ENCODE measurements at regions not wholly inside any gene's neighbourhood (a gene's known extent, or its start where the extent isn't known, plus 50 kb on each side); places are given as distances from the start of the nearest gene placed in this dataset.

DNA sequence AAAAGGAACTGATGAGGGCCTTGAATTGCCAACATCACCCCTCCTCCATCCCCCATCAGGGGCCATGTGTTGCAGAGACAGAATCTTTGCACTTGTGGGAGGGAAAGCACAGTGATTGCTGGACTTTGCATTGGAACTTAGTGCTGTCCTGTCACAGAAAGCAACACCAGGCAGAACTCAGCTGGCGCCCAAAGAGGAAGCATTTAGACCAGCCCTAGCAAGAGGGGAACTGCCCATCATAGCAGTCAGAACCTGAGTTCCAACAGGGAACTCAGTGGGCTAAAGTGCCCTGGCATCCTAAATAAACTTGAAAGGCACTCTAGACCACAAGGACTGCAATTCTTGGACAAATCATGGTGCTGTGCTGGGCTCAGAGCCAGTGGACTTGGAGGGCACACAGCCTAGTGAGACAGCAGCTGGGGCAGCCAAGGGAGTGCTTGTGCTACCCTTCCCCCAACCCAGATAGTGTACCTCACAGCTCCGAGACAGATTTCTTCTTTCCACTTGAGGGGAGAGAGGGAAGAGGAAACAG lies 128.1 kb downstream of the ACTL7B start:
- TF ChIP-seq, protein P1, sequence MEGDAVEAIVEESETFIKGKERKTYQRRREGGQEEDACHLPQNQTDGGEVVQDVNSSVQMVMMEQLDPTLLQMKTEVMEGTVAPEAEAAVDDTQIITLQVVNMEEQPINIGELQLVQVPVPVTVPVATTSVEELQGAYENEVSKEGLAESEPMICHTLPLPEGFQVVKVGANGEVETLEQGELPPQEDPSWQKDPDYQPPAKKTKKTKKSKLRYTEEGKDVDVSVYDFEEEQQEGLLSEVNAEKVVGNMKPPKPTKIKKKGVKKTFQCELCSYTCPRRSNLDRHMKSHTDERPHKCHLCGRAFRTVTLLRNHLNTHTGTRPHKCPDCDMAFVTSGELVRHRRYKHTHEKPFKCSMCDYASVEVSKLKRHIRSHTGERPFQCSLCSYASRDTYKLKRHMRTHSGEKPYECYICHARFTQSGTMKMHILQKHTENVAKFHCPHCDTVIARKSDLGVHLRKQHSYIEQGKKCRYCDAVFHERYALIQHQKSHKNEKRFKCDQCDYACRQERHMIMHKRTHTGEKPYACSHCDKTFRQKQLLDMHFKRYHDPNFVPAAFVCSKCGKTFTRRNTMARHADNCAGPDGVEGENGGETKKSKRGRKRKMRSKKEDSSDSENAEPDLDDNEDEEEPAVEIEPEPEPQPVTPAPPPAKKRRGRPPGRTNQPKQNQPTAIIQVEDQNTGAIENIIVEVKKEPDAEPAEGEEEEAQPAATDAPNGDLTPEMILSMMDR (IDR thresholded peaks at IDR 0.05; ENCODE audit: borderline replicate concordance, control extremely low read depth, extremely low read depth, insufficient read depth, missing control alignments), result no peak
- in situ Hi-C loops (cut with MboI; ENCODE audit: low sequenced_read_pairs, unreplicated experiment), result no loop called here
- DNase-seq (ENCODE audit: low spot score), result no peak

DNA sequence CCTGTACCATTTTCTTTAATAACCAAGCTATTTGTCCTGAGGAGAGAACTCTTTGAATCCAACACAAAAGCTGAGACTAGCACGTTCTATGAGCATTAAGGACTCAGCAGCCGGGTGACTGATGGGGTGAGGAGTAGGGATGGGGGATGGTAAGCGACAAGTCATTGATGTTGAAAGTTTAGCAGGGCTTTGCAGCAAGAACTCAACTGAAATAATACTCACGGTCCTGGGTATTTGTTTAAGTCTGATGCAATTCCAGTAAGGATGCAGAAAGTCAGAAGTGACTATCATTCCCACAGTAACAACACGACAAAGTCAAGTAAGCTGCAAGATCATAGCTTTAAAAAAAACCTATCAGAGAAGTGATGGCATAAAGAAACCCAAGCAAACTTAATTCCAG lies 131.1 kb downstream of the ACTL7B start:
- no peak for DNase-seq (ENCODE audit: low spot score)
- in situ Hi-C loops (cut with MboI; ENCODE audit: low sequenced_read_pairs, unreplicated experiment), result no loop called here
- TF ChIP-seq, protein P1 (IDR thresholded peaks at IDR 0.05; ENCODE audit: borderline replicate concordance, control extremely low read depth, extremely low read depth, insufficient read depth, missing control alignments), result no peak

- DNase-seq (ENCODE audit: low spot score), result no peak
- TF ChIP-seq, protein P1 (IDR thresholded peaks at IDR 0.05; ENCODE audit: borderline replicate concordance, control extremely low read depth, extremely low read depth, insufficient read depth, missing control alignments), result no peak
- in situ Hi-C loops (cut with MboI; ENCODE audit: low sequenced_read_pairs, unreplicated experiment), result no loop called here
These were observed 131.7 kb downstream of the ACTL7B start for GRCh38 chr9:108724122-108724521.

- no peak for DNase-seq (ENCODE audit: low spot score)
- TF ChIP-seq, protein P1 (IDR thresholded peaks at IDR 0.05; ENCODE audit: borderline replicate concordance, control extremely low read depth, extremely low read depth, insufficient read depth, missing control alignments), result no peak
- in situ Hi-C loops (cut with MboI; ENCODE audit: low sequenced_read_pairs, unreplicated experiment), result no loop called here
These were observed 133.4 kb downstream of the ACTL7B start for GRCh38 chr9:108722396-108722795.

DNA sequence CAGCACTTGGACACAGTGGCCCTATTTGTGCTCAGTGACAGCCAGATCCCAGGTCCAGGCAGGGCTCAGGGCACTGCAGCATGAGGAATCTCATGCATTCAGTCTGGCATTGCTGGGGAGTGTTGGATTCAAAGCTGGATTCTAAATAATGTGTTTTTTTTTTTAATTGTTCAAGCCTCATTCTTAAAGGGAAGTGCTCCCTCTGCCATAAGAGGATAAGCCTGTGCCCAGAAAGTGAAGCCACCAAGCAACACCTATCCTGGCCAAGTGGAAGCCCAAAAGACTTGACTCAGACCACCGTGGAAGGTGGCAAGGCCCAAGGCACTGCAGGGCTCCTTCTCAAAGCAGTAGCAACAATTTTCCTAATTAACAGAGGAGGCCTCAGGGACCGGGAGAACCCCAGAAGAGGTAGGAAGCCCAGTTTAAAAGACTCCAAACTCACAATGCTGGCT lies 135.6 kb downstream of the ACTL7B start:
- in situ Hi-C loops (cut with MboI; ENCODE audit: low sequenced_read_pairs, unreplicated experiment), result no loop called here
- TF ChIP-seq, protein P1 (IDR thresholded peaks at IDR 0.05; ENCODE audit: borderline replicate concordance, control extremely low read depth, extremely low read depth, insufficient read depth, missing control alignments), result no peak
- no peak for DNase-seq (ENCODE audit: low spot score)

DNA sequence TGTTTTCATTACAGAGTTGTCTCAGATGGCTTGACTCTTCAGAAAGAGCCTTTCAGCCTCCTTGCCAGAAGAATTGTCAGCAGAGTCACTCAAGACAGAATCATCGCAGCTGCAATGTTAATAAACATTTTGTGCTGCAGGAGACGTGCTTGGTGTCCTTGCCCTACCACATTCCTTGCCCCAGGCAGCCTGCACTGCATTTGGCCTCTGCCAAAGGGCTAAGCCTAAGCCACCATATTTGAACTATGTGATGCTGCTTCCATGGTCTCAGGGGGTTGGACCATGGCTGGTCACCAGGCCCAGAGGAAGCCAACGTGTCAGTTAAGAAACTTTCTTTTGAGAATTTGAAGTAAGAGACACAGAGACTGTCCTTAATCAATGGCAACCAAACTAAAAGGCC lies 145.4 kb downstream of the ACTL7B start:
- DNase-seq (ENCODE audit: low spot score), result no peak
- in situ Hi-C loops (cut with MboI; ENCODE audit: low sequenced_read_pairs, unreplicated experiment), result no loop called here
- TF ChIP-seq, protein P1 (IDR thresholded peaks at IDR 0.05; ENCODE audit: borderline replicate concordance, control extremely low read depth, extremely low read depth, insufficient read depth, missing control alignments), result no peak
